ENCODE measurements at regions not wholly inside any gene's neighbourhood (a gene's known extent, or its start where the extent isn't known, plus 50 kb on each side); places are given as distances from the start of the nearest gene placed in this dataset.

DNA sequence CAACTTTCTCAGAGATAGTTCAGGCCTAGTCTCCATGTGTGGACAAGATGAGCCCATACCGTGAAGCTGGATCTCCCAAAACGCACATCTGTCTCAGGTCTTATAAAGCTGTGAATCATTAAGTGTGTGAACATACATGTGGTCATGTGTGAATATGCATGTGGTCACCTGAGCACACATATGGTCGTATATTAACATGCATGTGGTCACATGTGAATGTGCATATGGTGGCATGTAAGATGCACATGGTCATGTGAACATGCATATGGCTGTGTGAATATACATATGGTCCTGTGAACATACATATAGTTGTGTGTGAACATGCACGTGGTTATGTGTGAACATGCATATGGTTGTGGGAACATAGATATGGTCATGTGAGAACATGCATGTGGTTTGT is 172.5 kb upstream of the PZP start:
- Histone ChIP-seq H2BK5ac (ENCODE audit: low read depth, low read length, poor library complexity, severe bottlenecking) (no peak overlapping the region), H2BK15ac (ENCODE audit: low read depth, low read length) (no peak overlapping the region), H3K9me1 (ENCODE audit: insufficient read depth, low read length) (no peaks in the 10 kb centered on the region), H2AK5ac (ENCODE audit: low read depth, low read length) (no peak overlapping the region), H2BK120ac (ENCODE audit: low read depth, low read length) (no peak overlapping the region), H3K4ac (ENCODE audit: low read depth, low read length) (no peak overlapping the region), H4K5ac (ENCODE audit: low read depth, low read length) (no peak overlapping the region), H3K4me2 (ENCODE audit: low read depth, low read length) (no peak overlapping the region), H3K18ac (ENCODE audit: low read depth, low read length) (no peak overlapping the region), H4K91ac (ENCODE audit: insufficient read depth, low read depth, low read length) (no peak overlapping the region), H3K36me3 (ENCODE audit: control insufficient read depth, insufficient read depth, low read length) (no peaks in the 10 kb centered on the region), H3K56ac (ENCODE audit: extremely low read depth, insufficient read depth, low read length) (no peak overlapping the region), H4K20me1 (ENCODE audit: insufficient read depth, low read length) (no peaks in the 10 kb centered on the region), H3K14ac (replicated peaks; ENCODE audit: low read depth, low read length) (no peak overlapping the region), H3K4me1 (ENCODE audit: control insufficient read depth, insufficient read depth, low read length) (no peaks in the 10 kb centered on the region), H3K27me3 (ENCODE audit: control insufficient read depth, insufficient read depth, low read length) (peaks cover 5% of the 10 kb centered on the region; the same call in 1 of the 2 replicates), H4K8ac (ENCODE audit: low read depth in 2 of 2, low read length in 2 of 2) (no peak overlapping the region), H3K23ac (ENCODE audit: low read depth, low read length) (no peak overlapping the region), H3K4me3 (ENCODE audit: insufficient read depth, low read depth, low read length) (no peak overlapping the region), H3K9me3 (ENCODE audit: control insufficient read depth, insufficient read depth, low read length) (no peaks in the 10 kb centered on the region), H3K9ac (ENCODE audit: low read depth, low read length) (no peak overlapping the region), H3K79me1 (ENCODE audit: low read depth in 1 of 2, low read length in 2 of 2) (no peaks in the 10 kb centered on the region), H2AFZ (replicated peaks; ENCODE audit: low read length, poor library complexity) (no peak overlapping the region), H3K27ac (ENCODE audit: insufficient read depth, low read length) (no peak overlapping the region), H2BK20ac (ENCODE audit: low read depth, low read length) (no peak overlapping the region), H2AK9ac (replicated peaks; ENCODE audit: low read depth, low read length, poor library complexity) (no peak overlapping the region)
- WGBS, 2 experiments (ENCODE audit: extremely low coverage in 2 of 2, insufficient read length in 1 of 2), result 67% methylated on average over 2 of the region's 4 CpGs; no CpG with 5 or more reads in 1 of the 2 experiments
- DNase-seq, result no peak
- CTCF ChIA-PET, result no interaction called here
- POLR2A ChIA-PET (ENCODE audit: unreplicated experiment), result interaction anchor here (0.5 kb wide), 1 partner anchor 208 kb away, joined by 10 read pairs; no protein-coding TSS in a partner anchor
- in situ Hi-C loops (cut with MboI; ENCODE audit: low sequenced_read_pairs), result no loop called here
- no peak for TF ChIP-seq MAZ (IDR thresholded peaks at IDR 0.05; ENCODE audit: borderline replicate concordance, low read depth, low read length)
- TF ChIP-seq SMC3 (IDR thresholded peaks at IDR 0.05; ENCODE audit: low read depth, low read length), result no peak
- TF ChIP-seq, protein P1, sequence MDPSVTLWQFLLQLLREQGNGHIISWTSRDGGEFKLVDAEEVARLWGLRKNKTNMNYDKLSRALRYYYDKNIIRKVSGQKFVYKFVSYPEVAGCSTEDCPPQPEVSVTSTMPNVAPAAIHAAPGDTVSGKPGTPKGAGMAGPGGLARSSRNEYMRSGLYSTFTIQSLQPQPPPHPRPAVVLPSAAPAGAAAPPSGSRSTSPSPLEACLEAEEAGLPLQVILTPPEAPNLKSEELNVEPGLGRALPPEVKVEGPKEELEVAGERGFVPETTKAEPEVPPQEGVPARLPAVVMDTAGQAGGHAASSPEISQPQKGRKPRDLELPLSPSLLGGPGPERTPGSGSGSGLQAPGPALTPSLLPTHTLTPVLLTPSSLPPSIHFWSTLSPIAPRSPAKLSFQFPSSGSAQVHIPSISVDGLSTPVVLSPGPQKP (IDR thresholded peaks at IDR 0.05; ENCODE audit: borderline replicate concordance, low read depth, low read length), result no peak
- no peak for TF ChIP-seq RFX5 (IDR thresholded peaks at IDR 0.05; ENCODE audit: low read depth, low read length)
- TF ChIP-seq BHLHE40 (IDR thresholded peaks at IDR 0.05; ENCODE audit: low read depth, low read length), result no peak
- no peak for TF ChIP-seq POLR2A (IDR thresholded peaks at IDR 0.05; ENCODE audit: low read depth, low read length)
- no peak for TF ChIP-seq RAD21 (IDR thresholded peaks at IDR 0.05; ENCODE audit: low read length)
- TF ChIP-seq FOS (IDR thresholded peaks at IDR 0.05; ENCODE audit: low read depth, low read length), result no peak
- intact Hi-C loops (cut with micrococcal nuclease), result no loop called here
- no TSS peak for BruUV-seq (replicated peaks)
- dilution Hi-C loops (cut with HindIII; ENCODE audit: low sequenced_read_pairs, unreplicated experiment), result no loop called here
- ATAC-seq (ENCODE audit: low read depth), result no peak
